GM18858 (cell line): ENCODE measurements at regions not wholly inside any gene's neighbourhood (a gene's known extent, or its start where the extent isn't known, plus 50 kb on each side); places are given as distances from the start of the nearest gene placed in this dataset.
"Not testable (repeated sequence)": the region's sequence is repeated elsewhere in the genome, so short reads cannot be mapped to it uniquely, and the experiment has no call there.

Experiments used
- ATAC-seq: cut with Tn5 transposase; IDR thresholded peaks from one replicate; pipeline ENCODE4 v1.9.1; 2021; ENCODE audit not compliant: unreplicated experiment

- ATAC-seq: no peak
These were observed 112.3 kb upstream of the SOX21 start for GRCh38 chr13:94824601-94825000.

GRCh38 chr13:94822356-94822755, 110.0 kb upstream of the SOX21 start:
- ATAC-seq: no peak

DNA sequence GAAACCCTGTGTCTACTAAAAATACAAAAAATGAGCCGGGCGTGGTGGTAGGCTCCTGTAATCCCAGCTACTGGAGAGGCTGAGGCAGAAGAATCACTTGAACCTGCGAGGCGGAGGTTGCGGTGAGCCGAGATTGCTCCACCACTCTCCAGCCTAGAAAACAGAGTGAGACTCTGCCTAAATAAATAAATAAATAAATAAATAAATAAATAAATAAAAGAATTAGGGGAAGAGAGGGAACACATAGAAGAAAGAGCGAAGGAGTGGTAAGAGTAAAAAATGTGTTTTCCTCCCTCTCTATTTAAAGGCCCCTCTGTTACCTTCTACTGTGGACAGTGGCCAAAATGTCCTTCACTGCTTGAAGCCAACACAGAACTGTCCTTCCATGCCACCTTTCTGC, 103.9 kb upstream of the SOX21 start:
- ATAC-seq: no peak

DNA sequence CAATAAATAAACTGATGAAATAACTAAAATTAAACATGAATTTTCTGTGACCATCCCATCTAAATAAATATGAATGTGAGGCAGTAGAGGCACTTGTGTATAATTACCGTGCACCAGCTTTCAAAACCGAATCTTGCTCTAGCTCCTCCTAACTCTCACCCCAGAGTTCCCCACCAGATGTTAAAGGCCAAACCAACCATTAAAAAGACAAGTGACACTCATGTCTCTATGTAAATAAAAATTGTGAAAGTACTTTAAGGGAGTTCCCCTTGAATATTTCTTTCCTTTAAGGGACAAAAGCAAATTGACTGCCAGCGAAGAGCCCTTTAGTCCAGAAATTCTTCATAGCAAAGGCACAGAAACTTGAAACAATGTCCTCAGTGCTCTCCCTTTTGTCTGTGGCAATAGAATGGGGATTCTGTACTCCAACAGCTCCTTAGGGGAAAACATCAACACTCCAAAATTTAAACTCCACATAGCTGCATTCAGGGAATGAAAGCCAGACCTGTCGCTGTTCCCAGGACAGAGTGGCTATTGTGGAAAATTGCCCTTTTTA, 101.7 kb upstream of the SOX21 start:
- ATAC-seq: peak; percentile 92

- ATAC-seq: no peak
These were observed 99.4 kb upstream of the SOX21 start for GRCh38 chr13:94811753-94812152.

- no peak for ATAC-seq
These were observed 88.1 kb upstream of the SOX21 start for GRCh38 chr13:94800423-94800822.

DNA sequence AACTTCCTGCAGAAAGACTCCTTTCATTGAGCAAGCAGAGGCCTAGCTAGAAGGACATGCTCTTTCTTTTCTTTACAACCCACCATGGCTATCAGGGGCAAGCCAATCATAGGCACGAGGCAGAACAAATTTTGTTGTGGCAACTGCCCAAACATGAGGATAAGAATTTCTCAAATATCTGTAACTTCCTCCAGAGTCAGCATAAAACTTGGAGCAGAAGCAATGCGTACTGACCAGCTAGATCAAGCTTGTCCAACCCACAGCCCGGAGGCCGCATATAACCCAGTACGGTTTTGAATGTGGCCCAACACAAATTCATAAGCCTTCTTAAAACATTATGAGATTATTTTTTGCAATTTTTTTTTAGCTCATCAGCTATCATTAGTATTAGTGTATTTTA, 87.0 kb upstream of the SOX21 start:
- ATAC-seq: no peak

- ATAC-seq: no peak
These were observed 86.4 kb upstream of the SOX21 start for GRCh38 chr13:94798738-94799137.

GRCh38 chr13:94795292-94795691, 82.9 kb upstream of the SOX21 start:
- ATAC-seq: no peak

DNA sequence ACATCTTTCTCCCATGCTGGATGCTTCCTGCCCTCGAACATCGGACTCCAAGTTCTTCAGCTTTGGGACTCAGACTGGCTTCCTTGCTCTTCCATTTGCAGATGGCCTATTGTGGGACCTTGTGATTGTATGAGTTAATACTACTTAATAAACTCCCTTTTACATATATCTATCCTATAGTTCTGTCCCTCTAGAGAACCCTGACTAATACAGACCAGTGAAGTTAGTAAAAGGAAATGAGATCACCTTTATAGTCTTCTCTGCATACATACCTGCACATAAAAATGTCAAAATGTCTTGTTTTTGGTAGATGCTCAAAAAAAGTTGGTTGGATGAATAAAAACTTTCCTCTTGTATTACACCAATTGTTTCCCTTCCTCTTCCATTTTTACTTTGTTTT, 73.9 kb upstream of the SOX21 start:
- not testable (repeated sequence) for ATAC-seq

- ATAC-seq: no peak
These were observed 71.7 kb upstream of the SOX21 start for GRCh38 chr13:94784066-94784465.

DNA sequence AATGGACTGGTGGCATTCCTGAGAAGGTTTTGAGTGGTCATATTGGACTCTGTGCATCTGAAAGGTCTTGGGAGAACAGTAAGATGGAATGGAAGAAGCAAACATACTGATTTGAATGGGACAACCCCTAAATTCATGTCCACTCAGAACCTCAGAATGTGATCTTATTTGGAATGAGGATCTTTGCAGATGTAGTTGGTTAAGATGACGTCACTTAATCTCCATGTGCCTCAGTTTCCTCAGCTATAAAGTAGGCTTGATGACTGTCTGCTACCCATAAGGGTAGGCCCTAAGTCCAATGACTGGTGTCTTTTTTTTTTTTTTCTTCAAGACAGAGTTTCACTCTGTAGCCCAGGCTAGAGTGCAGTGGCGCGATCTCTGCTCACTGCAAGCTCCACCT, 71.1 kb upstream of the SOX21 start:
- no peak for ATAC-seq

DNA sequence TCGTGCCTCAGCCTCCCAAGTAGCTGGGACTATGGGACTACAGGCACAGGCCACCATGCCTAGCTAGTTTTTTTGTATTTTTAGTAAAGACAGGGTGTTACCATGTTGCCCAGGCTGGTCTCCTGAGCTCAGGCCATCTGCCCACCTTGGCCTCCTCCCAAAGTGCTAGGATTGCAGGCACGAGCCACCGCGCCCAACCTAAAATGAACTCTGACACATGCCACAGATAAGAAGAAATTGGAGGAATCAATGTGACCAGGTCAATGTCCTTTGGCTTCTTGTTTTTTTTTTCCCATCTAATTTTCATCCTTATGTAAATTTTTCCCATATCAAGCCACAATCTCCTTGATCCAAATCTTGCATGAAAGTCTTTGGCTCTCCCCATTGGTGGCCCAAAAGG, 68.1 kb upstream of the SOX21 start:
- no peak for ATAC-seq

DNA sequence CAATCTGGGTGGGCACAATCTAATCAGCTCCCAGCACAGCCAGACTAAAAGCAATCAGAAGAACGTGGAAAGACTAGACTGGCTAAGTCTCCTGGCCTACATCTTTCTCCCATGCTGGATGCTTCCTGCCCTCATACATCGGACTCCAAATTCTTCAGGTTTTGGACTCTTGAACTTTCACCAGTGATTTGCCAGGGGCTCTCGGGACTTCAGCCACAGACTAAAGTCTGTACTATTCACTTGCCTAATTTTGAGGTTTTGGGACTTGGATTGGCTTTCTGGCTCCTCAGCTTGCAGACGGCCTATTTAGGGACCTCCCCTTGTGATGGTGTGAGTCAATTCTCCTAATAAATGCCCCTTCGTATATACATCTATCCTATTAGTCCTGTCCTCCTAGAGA, 66.6 kb upstream of the SOX21 start:
- no peak for ATAC-seq

DNA sequence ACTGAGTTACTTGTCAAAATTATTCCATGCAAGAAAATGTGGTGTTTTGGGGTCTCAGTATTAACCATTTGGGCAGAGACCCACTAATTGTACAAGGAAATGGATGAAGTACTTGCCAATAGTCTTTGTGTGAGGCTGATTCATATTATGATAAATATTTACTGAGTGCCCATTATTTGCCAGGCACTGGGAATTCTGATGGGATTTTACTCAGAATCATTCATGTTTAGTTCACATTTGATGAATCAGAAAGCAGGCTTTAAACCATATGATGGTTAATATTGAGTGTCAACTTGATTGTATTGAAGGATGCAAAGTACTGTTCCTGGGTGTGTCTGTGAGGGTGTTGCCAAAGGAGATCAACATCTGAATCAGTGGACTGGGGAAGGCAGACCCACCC, 66.2 kb upstream of the SOX21 start:
- ATAC-seq: no peak

GRCh38 chr13:94776956-94777355, 64.6 kb upstream of the SOX21 start:
- ATAC-seq: no peak

GRCh38 chr13:94776300-94776699, 64.0 kb upstream of the SOX21 start:
- ATAC-seq: no peak

- no peak for ATAC-seq
These were observed 53.5 kb upstream of the SOX21 start for GRCh38 chr13:94765814-94766213.

GRCh38 chr13:94764576-94765321, 52.4 kb upstream of the SOX21 start:
- ATAC-seq: no peak
